DOHH2 (cell line): ENCODE measurements at regions not wholly inside any gene's neighbourhood (a gene's known extent, or its start where the extent isn't known, plus 50 kb on each side); places are given as distances from the start of the nearest gene placed in this dataset.

Source experiments
- H3F3A ChIP-seq: fragments of 200-600 bp; sonication (generic), shearing (Covaris generic); 2 replicates; pipeline ENCODE4 v1.6.0; 2016; ENCODE audit warnings: antibody characterized with exemption, mild to moderate bottlenecking; ENCODE audit not compliant: control insufficient read depth, insufficient read depth
- H3K27ac ChIP-seq: fragments of 200-600 bp; sonication (generic); 2 replicates; pipeline ENCODE4 v1.5.1; 2014; ENCODE audit warnings: low read depth, mild to moderate bottlenecking, low read length, moderate library complexity
- H3K27me3 ChIP-seq: fragments of 200-600 bp; sonication (generic); 2 replicates; pipeline ENCODE4 v1.6.1; 2014; ENCODE audit warnings: mild to moderate bottlenecking, low read length, mixed read lengths; ENCODE audit not compliant: control insufficient read depth
- H3K36me3 ChIP-seq: fragments of 200-600 bp; sonication (generic); 2 replicates; pipeline ENCODE4 v1.6.1; 2014; ENCODE audit warnings: mild to moderate bottlenecking, low read length, moderate library complexity, mixed read lengths; ENCODE audit not compliant: control insufficient read depth
- H3K4me1 ChIP-seq: fragments of 200-600 bp; sonication (generic); 2 replicates; pipeline ENCODE4 v1.6.1; 2014; ENCODE audit warnings: mild to moderate bottlenecking, low read length, mixed read lengths; ENCODE audit not compliant: control insufficient read depth
- H3K4me2 ChIP-seq: fragments of 200-600 bp; sonication (generic); 2 replicates; pipeline ENCODE4 v1.6.0; 2014; ENCODE audit warnings: mild to moderate bottlenecking, low read length, moderate library complexity
- H3K4me3 ChIP-seq: fragments of 200-600 bp; sonication (generic); 2 replicates; pipeline ENCODE4 v1.5.1; 2014; ENCODE audit warnings: mild to moderate bottlenecking, low read length, mixed read lengths
- H3K79me2 ChIP-seq: fragments of 200-600 bp; sonication (generic); 2 replicates; pipeline ENCODE4 v1.6.1; 2014; ENCODE audit warnings: mild to moderate bottlenecking, low read length, mixed read lengths; ENCODE audit not compliant: control insufficient read depth
- H3K9me2 ChIP-seq: fragments of 200-600 bp; sonication (generic); replicated peaks from 2 replicates; pipeline ENCODE4 v1.6.1; 2014; ENCODE audit warnings: mild to moderate bottlenecking, low read length, mixed read lengths; ENCODE audit not compliant: control insufficient read depth
- H3K9me3 ChIP-seq: fragments of 200-600 bp; sonication (generic); 2 replicates; pipeline ENCODE4 v1.6.1; 2014; ENCODE audit warnings: antibody characterized with exemption, low read length, mixed read lengths; ENCODE audit not compliant: control insufficient read depth, insufficient read depth
- H4K20me1 ChIP-seq: fragments of 200-600 bp; sonication (generic); 2 replicates; pipeline ENCODE4 v1.6.0; 2014; ENCODE audit warnings: low read depth, mild to moderate bottlenecking, antibody characterized with exemption, low read length, moderate library complexity; ENCODE audit not compliant: control insufficient read depth, insufficient read depth
- CTCF ChIP-seq: fragments of 200-600 bp; sonication (generic); IDR thresholded peaks from one replicate; pipeline ENCODE4 v1.5.1; 2014; ENCODE audit warnings: antibody characterized with exemption, mild to moderate bottlenecking, low read depth, low read length; ENCODE audit not compliant: poor library complexity, severe bottlenecking
- EZH2phosphoT487 ChIP-seq: fragments of 200-600 bp; sonication (generic); IDR thresholded peaks from 2 replicates; pipeline ENCODE4 v1.6.1; 2017; ENCODE audit warnings: borderline replicate concordance, mild to moderate bottlenecking, antibody characterized with exemption, low read length, moderate library complexity, mixed read lengths

DNA sequence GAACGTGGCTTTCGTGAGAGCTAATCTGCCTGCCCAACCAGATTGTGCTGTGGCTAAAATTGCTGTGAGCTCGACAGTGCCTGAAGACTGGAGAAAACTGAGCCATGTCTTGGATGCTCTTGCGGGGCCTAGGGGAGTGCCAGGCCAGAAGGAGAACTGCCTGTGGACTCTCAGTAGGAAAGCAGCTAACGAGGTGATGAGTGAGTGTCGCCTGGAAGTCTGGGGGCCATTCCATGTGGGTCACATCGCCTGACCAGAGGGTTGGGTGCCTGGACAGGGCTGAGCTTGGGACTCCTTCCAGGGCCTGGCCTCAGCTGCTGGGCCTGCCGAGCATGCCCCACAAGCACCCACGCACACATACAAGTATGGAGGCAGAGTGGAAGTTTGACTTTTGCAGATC, 166.5 kb downstream of the VEGFA start:
- H3F3A ChIP-seq = no peaks in the 10 kb centered on the region
- no peaks in the 10 kb centered on the region for H3K4me1 ChIP-seq
- H3K27me3 ChIP-seq = no peaks in the 10 kb centered on the region
- H3K4me3 ChIP-seq = no peak overlapping the region
- H3K9me2 ChIP-seq = no peaks in the 10 kb centered on the region
- H3K79me2 ChIP-seq = no peaks in the 10 kb centered on the region
- no peak overlapping the region for H3K4me2 ChIP-seq
- H4K20me1 ChIP-seq = no peaks in the 10 kb centered on the region
- H3K27ac ChIP-seq = no peak overlapping the region
- no peaks in the 10 kb centered on the region for H3K9me3 ChIP-seq
- no peaks in the 10 kb centered on the region for H3K36me3 ChIP-seq
- TF ChIP-seq EZH2phosphoT487 = no peak
- no peak for TF ChIP-seq CTCF

DNA sequence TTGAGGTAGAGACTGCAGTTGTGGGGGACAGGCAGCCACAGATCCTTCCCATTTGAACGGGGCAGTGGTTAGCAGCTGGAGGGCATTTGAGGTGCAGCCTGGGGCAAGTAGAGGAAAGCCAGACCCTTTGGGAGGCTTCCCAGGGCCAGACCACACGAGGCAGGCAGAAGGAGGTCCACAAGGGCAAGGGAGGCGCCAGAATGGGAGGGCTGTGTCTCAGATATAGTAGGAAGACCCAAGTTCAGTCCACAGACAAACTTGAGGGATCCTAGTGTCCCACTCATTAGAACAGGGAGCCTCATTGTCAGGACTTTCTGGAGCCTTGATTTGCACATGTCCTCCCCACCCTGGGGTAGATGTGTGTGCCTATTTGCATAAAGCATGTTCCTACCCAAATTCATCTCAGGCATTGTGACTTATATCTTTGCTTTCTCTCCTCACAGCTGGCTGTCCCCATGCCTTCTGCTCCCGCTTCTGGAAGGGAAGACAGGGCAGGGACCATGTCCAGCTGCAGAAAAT, 166.0 kb downstream of the VEGFA start:
- no peaks in the 10 kb centered on the region for H3K36me3 ChIP-seq
- no peaks in the 10 kb centered on the region for H3K9me2 ChIP-seq
- no peaks in the 10 kb centered on the region for H4K20me1 ChIP-seq
- H3K4me1 ChIP-seq = no peaks in the 10 kb centered on the region
- no peaks in the 10 kb centered on the region for H3K27me3 ChIP-seq
- H3K9me3 ChIP-seq = no peaks in the 10 kb centered on the region
- H3K4me2 ChIP-seq = no peak overlapping the region
- TF ChIP-seq CTCF (no peak), EZH2phosphoT487 (no peak)
- H3K4me3 ChIP-seq = no peak overlapping the region
- no peaks in the 10 kb centered on the region for H3F3A ChIP-seq
- H3K79me2 ChIP-seq = no peaks in the 10 kb centered on the region
- H3K27ac ChIP-seq = no peak overlapping the region

DNA sequence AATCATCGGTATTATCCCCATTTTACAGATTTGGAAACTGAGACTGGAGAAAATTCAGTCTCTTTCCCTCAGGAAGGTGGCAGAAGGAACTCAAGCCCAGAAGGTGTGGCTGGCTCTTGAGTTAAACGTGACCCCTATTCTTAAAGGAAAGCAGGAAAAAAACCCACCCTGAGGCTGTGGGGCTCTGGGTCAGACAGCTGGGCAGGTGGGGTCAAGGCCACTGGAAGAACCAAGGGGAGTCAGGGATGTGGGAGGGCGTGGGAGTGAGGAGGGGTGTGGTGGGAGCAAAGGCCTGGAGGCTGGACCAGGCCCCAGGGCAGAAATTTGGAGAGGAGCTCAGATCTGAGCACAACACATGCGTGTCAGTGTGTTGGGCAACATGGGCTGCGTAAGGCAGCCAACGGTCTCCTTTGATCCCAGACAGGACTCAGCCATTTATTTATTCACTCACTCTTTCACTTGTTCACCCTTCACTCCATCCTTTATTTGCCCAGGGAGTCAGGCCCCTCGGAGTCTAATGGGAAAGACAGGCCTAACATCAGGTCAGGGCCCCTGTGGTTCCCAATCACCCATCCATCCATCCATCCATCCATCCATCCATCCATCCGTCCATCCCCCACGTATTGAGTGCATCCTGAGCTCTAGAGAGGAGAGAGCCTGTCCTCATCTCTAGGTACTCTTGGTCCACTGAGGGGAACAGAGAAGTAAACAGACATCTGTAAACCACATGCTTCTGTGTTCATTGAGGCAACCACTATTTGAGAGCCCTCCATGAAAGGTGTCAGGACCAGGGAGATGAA, 165.0 kb downstream of the VEGFA start:
- no peaks in the 10 kb centered on the region for H3K79me2 ChIP-seq
- no peaks in the 10 kb centered on the region for H3K9me3 ChIP-seq
- no peak for TF ChIP-seq EZH2phosphoT487
- no peak for TF ChIP-seq CTCF
- H3K36me3 ChIP-seq = no peaks in the 10 kb centered on the region
- no peaks in the 10 kb centered on the region for H4K20me1 ChIP-seq
- no peak overlapping the region for H3K4me2 ChIP-seq
- H3F3A ChIP-seq = no peaks in the 10 kb centered on the region
- H3K27me3 ChIP-seq = no peaks in the 10 kb centered on the region
- H3K4me3 ChIP-seq = no peak overlapping the region
- no peaks in the 10 kb centered on the region for H3K9me2 ChIP-seq
- H3K4me1 ChIP-seq = no peaks in the 10 kb centered on the region
- H3K27ac ChIP-seq = no peak overlapping the region
